LHCN-M2 (cell line): ENCODE measurements at regions not wholly inside any gene's neighbourhood (a gene's known extent, or its start where the extent isn't known, plus 50 kb on each side); places are given as distances from the start of the nearest gene placed in this dataset.

Experiments
- DNase-seq: peaks from one replicate; pipeline ENCODE4 v3.0.0-alpha.2; 2012; ENCODE audit warnings: low read depth

GRCh38 chr20:6562111-6562510 is 205.4 kb upstream of the BMP2 start:
- DNase-seq, result peak; percentile 40

- no peak for DNase-seq
These were observed 206.5 kb upstream of the BMP2 start for GRCh38 chr20:6560978-6561377.

- no peak for DNase-seq
These were observed 207.7 kb upstream of the BMP2 start for GRCh38 chr20:6559791-6560190.

GRCh38 chr20:6558341-6558740 is 209.1 kb upstream of the BMP2 start:
- peak; percentile 22 for DNase-seq

DNA sequence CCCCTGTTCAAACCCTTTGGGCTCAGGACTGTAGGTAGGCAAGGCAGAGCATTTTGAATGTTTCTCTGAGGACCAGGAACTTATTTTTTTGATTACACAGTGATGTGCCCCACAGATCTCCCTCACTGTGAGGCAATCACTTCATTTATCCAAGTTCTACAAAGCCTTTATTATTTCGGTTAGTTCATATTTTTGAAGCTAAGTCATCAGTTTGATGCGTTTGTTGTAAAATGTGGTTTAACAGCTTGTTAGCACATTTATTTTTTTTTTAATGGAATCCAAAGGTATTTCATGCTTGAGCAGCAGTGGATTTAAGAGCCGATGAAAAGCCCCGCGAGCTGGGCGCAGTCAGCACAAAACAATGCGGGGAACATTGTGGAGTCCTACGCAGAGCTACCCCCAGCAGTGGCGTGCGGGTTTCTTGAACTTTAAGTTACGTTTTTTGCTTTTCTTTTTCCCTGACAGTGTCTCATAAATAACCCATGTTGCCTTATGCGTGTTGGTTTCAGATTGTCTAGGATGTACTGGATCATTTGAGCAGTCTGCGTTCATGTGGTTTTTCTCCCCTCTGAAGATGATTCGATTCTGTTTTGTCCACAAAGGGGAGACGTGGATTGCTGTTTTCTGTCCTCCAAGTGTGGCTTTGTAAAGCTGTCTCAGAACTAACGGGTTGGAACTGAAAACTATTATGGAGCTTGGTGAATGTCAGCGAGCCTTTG is 233.6 kb upstream of the BMP2 start:
- DNase-seq, result peak; percentile 51

DNA sequence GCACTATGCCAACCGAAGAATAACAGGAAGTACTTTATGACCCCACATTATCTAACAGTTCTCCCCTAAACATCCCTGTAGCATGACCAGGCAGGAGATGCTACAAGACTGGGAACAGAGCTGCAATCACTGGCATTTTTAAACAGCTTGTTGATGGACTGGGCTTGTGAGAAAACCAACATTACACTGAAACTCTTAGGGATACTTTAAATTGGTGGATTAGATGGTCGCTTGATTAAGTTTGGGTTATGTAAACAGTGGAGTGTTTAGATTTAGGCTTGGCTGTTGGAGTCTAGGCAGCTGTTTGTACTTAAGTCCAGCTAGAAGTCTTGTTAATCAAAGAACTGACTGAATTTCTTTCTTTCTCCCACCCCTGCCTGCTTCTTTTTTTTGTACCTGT is 234.1 kb upstream of the BMP2 start:
- DNase-seq, result peak; percentile 10

DNA sequence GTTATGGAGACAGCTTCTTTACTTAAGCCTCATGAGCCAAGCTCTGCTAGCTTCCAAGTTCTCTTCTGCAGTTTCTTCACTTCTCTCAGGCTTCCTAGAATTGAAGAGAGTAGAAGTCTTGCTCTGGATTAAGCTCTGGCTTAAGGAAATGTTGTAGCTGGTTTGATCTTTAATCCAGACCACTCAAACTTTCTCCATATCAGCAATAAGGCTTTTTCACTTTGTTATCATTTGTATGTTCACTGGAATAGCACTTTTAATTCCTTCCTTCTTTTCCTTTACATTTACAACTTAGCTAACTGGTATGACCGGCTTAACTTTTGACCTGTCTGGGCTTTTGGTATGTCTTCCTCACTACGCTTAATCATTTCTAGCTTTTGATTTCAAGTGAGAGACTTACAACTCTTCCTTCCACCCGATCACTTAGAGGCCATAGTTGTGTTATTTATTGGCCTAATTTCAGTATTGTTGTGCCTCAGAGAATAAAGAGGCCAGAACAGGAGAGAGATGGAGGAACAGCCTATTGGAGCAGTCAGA is 236.6 kb upstream of the BMP2 start:
- DNase-seq, result no peak

GRCh38 chr20:6530254-6530653 is 237.2 kb upstream of the BMP2 start:
- no peak for DNase-seq

DNA sequence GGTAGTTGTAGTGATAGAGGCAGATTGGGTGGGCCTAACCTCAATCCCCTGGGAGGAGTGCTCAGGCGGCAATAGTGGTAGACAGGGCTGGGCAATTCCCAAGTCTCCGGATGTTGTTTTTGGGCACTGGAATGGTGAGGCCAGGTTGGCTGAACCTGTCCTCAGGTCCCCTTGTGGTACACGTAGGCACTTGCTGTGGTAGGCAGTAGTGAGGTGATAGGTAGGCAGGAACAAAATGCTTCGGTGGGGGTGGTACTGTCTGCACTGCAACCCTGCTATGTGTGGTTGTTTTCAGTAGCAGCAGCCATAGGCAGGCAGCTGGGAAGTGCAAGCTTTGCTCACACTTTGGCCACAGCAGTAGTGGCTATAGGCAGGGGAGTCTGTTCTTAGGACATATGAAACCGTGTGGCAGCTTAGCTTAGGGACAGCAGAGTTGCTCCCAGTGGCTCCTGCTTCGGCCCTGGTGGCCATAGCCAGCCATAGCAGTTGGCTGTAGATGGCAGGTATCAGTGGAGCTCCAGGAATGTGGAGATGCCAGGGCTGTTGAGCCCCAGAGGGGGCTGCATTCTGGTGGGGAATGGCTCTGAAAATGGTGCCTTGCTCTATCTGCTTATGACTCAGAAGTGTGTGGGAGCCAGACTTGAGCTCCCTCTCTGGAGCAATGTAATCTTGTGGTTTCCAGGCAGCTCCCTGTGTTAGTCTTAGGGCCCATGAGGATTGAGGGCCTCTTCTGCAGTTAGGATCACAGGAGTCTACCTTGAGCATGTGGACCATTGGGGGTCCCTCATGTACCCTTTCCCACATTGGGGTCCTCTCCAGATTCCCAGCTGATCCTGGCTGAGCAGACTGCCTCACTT is 241.8 kb upstream of the BMP2 start:
- no peak for DNase-seq

DNA sequence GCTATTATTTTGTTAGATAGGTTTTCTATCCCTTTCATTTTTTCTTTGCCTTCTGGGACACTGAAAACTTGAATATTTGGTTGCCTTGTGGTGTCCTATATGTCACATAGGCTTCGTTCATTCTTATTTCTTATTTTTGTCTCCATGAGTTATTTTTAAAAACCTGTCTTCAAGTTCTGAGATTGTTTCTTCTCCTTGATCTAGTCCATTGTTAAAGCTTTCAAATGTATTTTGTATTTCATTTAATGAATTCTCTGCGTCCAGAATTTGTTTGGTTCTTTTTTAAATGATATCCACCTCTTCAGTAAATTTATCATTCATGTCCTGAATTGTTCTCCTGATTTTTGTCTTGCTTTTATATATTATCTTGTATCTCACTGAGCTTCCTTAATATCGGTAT is 243.2 kb upstream of the BMP2 start:
- no peak for DNase-seq

DNA sequence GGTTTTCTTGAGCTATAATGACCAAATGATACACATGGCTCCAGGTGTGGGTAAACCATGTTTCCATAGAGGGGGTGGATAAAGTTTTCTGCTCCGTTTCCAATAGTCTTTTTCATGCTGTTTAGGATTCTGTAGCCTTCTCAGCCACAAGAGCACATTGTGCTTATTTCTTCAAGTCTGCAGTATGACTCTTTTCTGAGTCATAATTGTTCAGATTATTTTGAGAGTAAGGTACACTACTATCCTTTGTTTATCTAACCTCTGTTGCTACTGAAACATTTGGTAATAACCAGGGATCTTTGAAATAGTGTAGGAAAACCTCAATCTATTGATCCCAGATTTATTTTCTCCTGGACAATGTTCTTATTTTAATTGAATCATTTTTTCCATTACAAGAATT is 247.9 kb upstream of the BMP2 start:
- peak; percentile 49 for DNase-seq

GRCh38 chr20:6515261-6515660 is 252.2 kb upstream of the BMP2 start:
- no peak for DNase-seq

DNA sequence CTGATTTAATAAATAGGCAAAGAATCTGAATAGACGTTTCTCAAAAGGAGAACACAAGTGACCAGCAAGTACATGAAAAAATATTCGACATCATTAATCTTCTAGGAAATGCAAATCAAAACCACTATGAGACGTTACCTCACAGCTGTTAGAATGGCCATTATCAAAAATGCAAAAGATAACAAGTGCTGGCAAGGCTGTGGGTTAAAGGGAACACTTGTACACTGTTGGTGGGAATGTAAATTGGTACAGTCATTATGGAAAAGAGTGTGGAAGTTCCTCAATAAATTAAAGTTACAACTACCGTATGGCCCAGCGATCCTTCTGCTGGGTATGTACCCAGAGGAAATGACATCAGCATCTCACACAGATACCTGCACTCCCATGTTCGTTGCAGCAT is 253.9 kb upstream of the BMP2 start:
- DNase-seq, result no peak

- DNase-seq, result no peak
These were observed 258.1 kb upstream of the BMP2 start for GRCh38 chr20:6509374-6509773.

DNA sequence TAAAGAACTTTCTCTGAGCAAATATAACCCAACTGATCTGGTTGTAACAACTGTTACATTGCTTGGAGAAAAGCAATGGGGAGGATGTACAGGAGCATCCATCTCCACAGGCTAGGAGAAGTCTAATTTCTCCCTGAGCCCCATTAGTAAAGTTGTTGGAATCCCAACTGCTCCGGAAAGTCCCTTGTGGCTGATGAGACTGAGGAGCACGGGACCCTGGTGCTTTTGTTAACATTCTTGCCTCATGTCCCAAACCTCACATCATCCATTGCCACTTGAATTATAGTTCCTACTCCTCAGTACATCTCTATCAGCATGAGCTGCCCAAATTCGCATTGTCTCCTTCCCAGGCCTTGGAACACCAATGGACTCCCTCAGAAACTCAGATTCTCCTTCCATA is 260.6 kb upstream of the BMP2 start:
- no peak for DNase-seq

GRCh38 chr20:6504826-6505225 is 262.7 kb upstream of the BMP2 start:
- DNase-seq, result no peak

DNA sequence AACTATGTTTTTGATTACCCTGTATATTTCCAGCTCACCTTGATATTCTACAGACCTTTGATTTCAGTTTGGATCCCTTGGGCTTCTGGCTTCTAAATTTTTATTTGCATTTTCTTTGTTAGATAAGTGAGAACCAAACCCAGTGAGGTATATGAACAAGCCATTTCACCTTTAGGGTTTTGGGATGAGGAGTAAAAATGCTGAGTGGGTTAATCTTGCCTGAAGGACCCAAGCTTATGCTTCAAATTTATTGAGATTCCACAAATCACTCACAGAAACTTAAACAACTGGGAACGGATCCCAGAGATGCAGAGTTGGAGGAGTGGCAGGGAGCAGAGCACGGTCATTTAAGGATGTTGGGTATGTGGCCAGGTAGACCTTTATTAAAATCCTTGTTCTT is 263.3 kb upstream of the BMP2 start:
- no peak for DNase-seq

DNA sequence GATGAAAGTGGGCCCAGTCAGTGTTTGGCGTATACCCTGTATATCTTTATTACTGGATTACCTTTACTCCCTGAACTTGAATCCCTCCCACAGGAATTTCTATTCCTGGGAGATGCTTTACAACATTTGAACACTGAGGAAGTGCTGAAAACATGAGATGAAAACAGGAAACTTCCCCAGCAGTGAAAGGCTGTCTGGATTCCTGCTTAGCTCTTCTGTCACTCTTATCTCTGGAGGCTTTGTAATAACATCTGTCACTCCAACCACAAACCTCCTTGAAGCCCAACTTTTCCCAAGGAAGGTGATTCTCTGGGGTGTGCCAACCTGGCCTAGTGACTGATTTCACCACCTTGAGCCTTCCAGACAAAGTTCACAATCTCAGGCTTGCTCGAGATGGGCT is 264.5 kb upstream of the BMP2 start:
- no peak for DNase-seq

- DNase-seq, result no peak
These were observed 265.3 kb upstream of the BMP2 start for GRCh38 chr20:6502219-6502618.

- peak; percentile 68 for DNase-seq
These were observed 266.4 kb upstream of the BMP2 start for GRCh38 chr20:6501061-6501460.

DNA sequence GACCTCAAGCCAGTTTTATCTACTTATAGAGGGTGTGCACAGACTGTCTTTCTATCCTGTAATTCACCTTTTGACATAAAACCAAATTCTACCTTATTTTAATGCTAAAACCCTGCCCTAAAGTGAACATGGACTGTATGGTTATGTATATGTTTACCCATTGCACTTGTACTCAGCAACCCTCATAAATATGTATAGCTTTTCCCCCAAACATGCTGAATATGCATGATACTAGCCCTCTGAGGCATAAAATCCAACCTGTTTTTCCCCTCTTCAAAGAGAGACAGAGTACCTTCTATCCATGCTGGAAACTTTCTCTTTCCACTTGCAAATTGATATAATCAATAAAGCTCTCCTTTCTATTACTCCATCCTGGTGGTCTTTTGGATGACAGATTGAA is 267.9 kb upstream of the BMP2 start:
- DNase-seq, result no peak

GRCh38 chr20:6496874-6497273 is 270.6 kb upstream of the BMP2 start:
- no peak for DNase-seq

- no peak for DNase-seq
These were observed 271.6 kb upstream of the BMP2 start for GRCh38 chr20:6495907-6496306.
